Activated T-helper 2 cell treated with anti-CD3 and anti-CD28 coated beads, Interferon-gamma antibody, Interleukin-2, Interleukin-4, amounts not matched to agents 10 μg/mL and 5 μg/mL and 100 μg/mL, durations not matched to agents 14 hours and 24 hours and 36 hours (primary cell): ENCODE measurements at regions not wholly inside any gene's neighbourhood (a gene's known extent, or its start where the extent isn't known, plus 50 kb on each side); places are given as distances from the start of the nearest gene placed in this dataset.

Source experiments
- DNase-seq: peaks from one replicate; pipeline ENCODE4 v3.0.0; 2021; ENCODE audit warnings: low spot score
- H3K27ac Mint-ChIP-seq: one replicate; pipeline ENCODE4 v1.8.0; 2021; ENCODE audit warnings: mixed read lengths
- H3K27me3 Mint-ChIP-seq: one replicate; pipeline ENCODE4 v1.8.0; 2021; ENCODE audit warnings: low read depth, mixed read lengths
- H3K36me3 Mint-ChIP-seq: one replicate; pipeline ENCODE4 v1.8.0; 2021; ENCODE audit warnings: low read depth, mixed read lengths
- H3K4me1 Mint-ChIP-seq: one replicate; pipeline ENCODE4 v1.8.0; 2021; ENCODE audit warnings: low read depth, mixed read lengths
- H3K4me3 Mint-ChIP-seq: one replicate; pipeline ENCODE4 v1.8.0; 2021; ENCODE audit warnings: low read depth, mild to moderate bottlenecking, moderate library complexity, mixed read lengths
- H3K9me3 Mint-ChIP-seq: one replicate; pipeline ENCODE4 v1.8.0; 2021; ENCODE audit warnings: mixed read lengths
- intact Hi-C: fragments of 100-400 bp; cut with micrococcal nuclease; formaldehyde crosslinking; loops from one replicate; pipeline ENCODE4 v1.15.1; 2023

DNA sequence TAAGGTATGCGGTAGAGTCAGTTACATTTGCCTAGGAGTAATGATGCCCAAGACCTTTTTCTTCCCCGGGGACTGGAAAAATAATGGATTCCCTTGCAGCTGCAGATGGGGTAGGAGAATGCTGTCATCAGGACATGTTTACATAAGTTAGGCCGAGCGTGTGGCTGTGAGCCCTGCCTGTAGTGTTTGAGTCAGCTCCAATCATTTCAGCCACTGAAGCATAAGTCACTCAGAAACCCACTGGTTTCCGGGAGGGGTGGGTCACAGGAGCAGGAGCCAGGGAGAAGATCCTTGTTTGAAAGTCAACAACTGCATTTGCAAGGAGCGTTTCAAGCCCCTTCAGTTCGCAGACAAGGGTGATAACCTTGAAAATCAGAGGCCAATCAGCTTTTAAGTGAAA lies 562.3 kb downstream of the MCTP2 start:
- H3K27me3 Mint-ChIP-seq, result no peaks in the 10 kb centered on the region
- no peak for DNase-seq
- H3K4me3 Mint-ChIP-seq, result no peak overlapping the region
- no peak overlapping the region for H3K27ac Mint-ChIP-seq
- intact Hi-C loops, result no loop called here
- H3K4me1 Mint-ChIP-seq, result no peaks in the 10 kb centered on the region
- H3K9me3 Mint-ChIP-seq, result peaks cover 6% of the 10 kb centered on the region
- H3K36me3 Mint-ChIP-seq, result no peaks in the 10 kb centered on the region

DNA sequence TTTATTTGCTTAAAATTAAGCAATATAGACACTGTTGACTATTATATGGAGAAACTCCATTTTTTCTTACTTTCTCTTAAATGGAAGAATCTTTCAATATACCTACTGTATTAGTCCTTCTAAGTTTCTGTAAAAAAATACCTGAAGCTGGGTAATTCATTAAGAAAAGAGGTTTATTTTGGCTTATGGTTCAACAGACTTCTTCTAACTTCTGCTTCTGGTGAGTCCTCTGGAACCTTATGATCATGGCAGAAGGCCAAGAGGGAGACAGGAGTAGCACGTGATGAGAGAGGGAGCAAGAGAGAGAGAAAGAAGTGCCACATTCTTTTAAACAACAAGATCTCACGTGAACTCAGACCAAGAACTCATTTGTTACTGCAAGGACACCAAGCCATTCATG lies 573.3 kb downstream of the MCTP2 start:
- Mint-ChIP-seq H3K27ac (no peak overlapping the region), H3K4me3 (no peak overlapping the region), H3K9me3 (peaks cover 4% of the 10 kb centered on the region), H3K36me3 (no peaks in the 10 kb centered on the region), H3K4me1 (no peaks in the 10 kb centered on the region), H3K27me3 (no peaks in the 10 kb centered on the region)
- no peak for DNase-seq
- intact Hi-C loops, result no loop called here

DNA sequence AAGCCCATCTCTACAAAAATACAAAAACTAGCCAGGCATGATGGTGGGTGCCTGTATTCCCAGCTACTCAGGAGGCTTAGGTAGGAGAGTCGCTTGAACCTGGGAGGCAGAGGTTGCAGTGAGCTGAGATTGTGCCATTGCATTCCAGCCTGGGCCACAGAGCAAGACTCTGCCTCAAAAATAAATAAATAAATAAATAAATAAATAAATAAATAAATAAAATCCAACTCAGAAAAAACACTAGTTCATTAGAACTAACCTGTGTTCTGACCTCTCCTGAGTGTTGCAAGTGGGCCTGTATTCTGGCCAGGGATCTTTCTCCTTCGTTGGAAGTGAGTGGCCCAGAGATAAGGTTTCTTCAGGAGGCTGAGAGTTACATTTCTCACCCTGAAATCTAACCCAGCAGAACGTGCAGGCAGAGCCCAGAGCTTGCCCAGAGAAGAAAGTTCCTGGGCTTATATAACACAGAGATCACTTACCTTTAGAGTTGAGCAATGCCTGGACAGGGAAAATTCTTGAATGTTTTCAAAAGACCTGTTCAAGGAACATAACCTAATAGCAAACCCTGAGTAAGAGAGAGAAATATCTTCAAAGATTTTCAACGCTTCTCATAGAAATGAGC lies 583.9 kb downstream of the MCTP2 start:
- H3K4me1 Mint-ChIP-seq, result no peaks in the 10 kb centered on the region
- no peaks in the 10 kb centered on the region for H3K27me3 Mint-ChIP-seq

DNA sequence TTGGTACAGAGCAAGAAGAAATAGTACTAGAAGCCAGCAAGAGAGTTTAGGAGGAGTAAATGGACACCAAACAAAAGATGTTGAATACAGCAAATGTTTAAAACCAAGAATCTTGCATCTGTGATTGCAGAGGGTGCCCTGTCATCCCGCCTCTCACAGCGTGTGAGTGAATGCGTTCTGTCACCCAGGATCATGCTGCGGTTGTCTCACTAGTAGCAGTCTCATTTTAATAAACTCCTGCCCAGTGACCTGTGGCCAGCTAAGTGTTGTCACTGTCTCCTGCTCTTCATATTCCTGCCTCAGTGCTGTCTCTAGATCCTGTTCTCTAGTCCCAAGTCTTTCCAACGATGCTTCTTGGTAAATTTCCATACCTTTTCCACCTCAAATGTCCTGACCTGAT lies 584.6 kb downstream of the MCTP2 start:
- DNase-seq, result no peak
- no peak overlapping the region for H3K27ac Mint-ChIP-seq
- H3K4me1 Mint-ChIP-seq, result no peaks in the 10 kb centered on the region
- H3K27me3 Mint-ChIP-seq, result no peaks in the 10 kb centered on the region
- no peaks in the 10 kb centered on the region for H3K9me3 Mint-ChIP-seq
- intact Hi-C loops, result no loop called here
- H3K36me3 Mint-ChIP-seq, result no peaks in the 10 kb centered on the region
- no peak overlapping the region for H3K4me3 Mint-ChIP-seq

More for the DNA sequence above, 583.9 kb downstream of the MCTP2 start:
- Mint-ChIP-seq H3K9me3 (no peaks in the 10 kb centered on the region), H3K4me3 (no peak overlapping the region), H3K36me3 (no peaks in the 10 kb centered on the region), H3K27ac (no peak overlapping the region)
- intact Hi-C loops, result no loop called here
- DNase-seq, result no peak

DNA sequence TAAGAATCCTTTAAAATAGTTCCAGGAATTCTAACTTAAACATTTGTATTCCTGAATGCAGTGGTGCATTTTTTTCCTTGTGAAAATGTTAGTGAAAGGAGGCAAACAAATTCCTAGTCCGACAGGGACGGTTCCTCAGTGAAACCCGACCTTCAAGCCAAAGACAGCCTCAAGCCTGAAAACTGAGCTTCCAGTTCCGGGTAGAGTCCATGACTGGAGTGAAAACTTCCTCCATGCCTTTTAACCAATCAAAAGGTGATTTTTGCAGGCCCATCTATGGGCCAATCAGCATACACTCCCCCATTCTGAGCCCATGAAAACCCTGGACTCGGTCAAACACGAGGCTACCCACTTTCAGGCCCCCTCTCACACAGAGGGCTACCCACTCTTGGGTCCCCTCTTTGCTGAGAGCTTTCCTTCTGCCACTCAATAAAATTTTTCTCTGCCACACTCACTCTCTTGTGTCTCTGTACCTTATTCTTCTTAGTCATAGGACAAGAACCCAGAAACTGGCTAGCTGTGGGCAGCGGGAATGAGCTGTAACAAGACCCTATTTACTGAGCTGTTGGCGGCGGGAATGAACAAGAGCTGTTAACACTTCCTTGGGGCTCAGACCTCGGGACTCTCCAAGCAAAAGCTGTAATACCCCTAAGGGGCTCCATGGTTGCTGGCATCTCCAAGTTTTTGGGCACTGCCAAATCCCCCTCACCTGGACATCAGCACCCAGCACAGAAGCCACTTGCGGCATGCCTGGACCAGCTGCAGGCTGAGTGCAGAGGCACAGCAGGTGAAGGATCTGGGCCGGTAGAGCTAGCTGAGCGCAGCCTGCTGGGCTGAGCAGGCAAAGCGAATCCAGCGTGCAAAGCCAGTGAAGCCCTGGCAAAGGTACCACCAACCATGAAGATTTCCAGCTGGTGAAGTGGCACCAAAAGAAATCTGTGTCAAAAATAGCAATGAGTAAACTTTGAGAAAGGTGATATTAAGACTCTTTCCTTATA lies 598.8 kb downstream of the MCTP2 start:
- H3K9me3 Mint-ChIP-seq, result no peaks in the 10 kb centered on the region
- no peaks in the 10 kb centered on the region for H3K36me3 Mint-ChIP-seq
- DNase-seq, result no peak
- H3K4me3 Mint-ChIP-seq, result no peak overlapping the region
- no peaks in the 10 kb centered on the region for H3K27me3 Mint-ChIP-seq
- H3K27ac Mint-ChIP-seq, result no peak overlapping the region
- intact Hi-C loops, result no loop called here
- H3K4me1 Mint-ChIP-seq, result no peaks in the 10 kb centered on the region

DNA sequence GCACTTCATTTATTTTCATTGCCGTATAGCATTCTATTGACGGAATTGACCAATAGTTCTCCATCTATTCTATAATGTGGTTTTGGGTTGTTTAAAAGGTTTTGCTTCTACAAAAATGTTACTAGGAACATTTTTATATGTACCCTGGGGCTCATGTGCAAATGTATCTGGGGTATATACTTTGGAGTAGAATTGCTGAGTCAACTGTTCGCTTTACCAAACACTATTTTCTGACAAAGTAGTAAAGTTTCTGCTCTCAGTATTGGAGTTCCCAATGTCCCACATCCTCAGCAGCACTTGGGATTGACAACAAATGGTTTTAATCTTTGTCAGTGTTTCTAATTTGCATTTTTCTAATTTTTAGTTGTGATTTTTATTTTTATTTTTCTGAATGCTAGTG lies 602.6 kb downstream of the MCTP2 start:
- Mint-ChIP-seq H3K27me3 (no peaks in the 10 kb centered on the region), H3K27ac (no peak overlapping the region), H3K4me1 (no peaks in the 10 kb centered on the region)

DNA sequence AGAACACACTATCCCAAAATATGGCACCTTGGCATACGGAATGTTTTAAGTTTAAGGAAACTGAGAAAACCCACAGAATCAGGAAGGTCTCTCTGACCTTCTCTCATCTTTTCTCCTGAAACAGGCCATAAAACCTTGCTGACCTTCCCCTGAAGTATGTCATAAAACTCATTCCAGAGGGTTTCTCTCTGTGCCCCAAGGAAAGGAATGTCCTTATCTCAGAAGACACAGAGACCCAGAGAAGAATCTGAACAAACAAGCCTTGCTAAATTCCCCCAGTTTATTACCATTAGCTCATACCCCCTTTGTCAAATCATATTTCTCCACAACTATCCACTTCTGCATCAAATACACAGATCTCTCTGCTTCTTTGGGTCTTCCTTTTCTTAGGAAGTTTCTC lies 603.1 kb downstream of the MCTP2 start:
- no peak for DNase-seq

More for the DNA sequence above, 602.6 kb downstream of the MCTP2 start:
- Mint-ChIP-seq H3K36me3 (no peaks in the 10 kb centered on the region), H3K9me3 (no peaks in the 10 kb centered on the region), H3K4me3 (no peak overlapping the region)
- DNase-seq, result no peak
- intact Hi-C loops, result no loop called here

DNA sequence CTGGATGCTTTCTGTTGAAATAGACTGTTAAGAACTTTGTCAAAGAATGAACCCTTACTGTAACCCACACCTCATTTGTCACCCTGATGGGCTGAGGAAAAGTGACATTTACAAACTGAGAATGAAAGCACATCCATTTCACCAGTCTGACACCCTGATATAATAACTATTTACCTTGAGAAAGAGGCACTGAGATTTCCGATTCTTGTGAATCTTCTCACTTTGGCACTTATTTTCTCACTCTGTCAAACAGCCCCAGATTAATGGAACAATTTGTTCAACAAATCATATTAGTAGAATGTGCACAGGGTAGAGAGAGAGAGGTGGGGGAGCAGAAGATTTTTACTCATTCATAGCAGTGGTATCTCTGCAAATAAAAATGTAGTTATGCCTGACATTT lies 606.9 kb downstream of the MCTP2 start:
- no peaks in the 10 kb centered on the region for H3K9me3 Mint-ChIP-seq
- intact Hi-C loops, result no loop called here
- H3K27ac Mint-ChIP-seq, result no peak overlapping the region
- no peak overlapping the region for H3K4me3 Mint-ChIP-seq
- no peaks in the 10 kb centered on the region for H3K36me3 Mint-ChIP-seq
- no peak for DNase-seq
- H3K4me1 Mint-ChIP-seq, result no peaks in the 10 kb centered on the region
- H3K27me3 Mint-ChIP-seq, result peaks cover 6% of the 10 kb centered on the region

More for the DNA sequence above, 603.1 kb downstream of the MCTP2 start:
- no peak overlapping the region for H3K4me3 Mint-ChIP-seq
- H3K9me3 Mint-ChIP-seq, result no peaks in the 10 kb centered on the region
- H3K4me1 Mint-ChIP-seq, result no peaks in the 10 kb centered on the region
- intact Hi-C loops, result no loop called here
- no peaks in the 10 kb centered on the region for H3K27me3 Mint-ChIP-seq
- H3K27ac Mint-ChIP-seq, result no peak overlapping the region
- H3K36me3 Mint-ChIP-seq, result no peaks in the 10 kb centered on the region

DNA sequence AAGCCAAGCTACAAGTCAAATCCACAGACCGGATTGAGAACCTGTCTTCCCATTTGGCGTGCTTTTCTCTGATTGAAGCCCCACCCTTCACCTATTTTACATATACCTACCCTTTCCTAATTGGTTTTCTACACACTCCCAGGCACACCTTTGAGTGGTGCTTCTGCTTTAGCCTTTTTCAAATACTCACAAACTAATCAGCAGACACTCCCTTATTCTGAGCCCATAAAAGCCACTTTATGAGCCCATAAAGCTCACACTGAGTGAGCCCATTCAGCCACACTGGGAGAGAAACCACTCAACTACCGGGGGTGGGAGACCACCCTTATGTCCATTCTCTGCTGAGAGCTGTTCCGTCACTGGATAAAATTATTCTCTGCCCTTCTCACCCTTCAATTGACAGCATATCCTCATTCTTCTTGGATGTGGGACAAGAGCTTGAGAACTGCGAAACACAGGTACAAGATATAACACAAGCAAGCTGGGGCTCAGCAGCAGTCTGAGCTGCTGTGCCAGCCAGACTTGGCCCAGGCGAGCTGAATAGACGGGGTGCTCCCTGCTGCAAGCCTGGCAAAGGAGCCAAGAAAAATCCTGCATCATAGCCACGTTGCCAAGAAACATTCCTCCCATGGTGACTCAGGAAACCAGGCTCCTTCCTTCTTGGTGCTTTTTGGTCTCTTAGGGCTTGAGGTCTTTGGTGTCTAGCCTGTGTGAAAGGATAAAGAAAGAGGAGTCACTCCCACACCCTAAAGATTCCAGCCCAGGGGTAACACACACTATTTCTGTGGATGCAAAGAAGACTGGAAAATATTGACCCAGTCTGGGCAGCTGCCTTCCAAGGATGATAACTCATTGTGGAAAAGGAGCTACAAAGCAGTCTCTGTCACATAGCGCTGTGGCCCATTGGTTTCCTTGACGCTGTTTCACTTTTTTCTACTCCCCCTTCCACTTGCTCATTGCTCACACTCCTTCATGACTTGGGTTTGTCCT lies 609.7 kb downstream of the MCTP2 start:
- DNase-seq, result no peak
- intact Hi-C loops, result no loop called here
- Mint-ChIP-seq H3K4me3 (no peak overlapping the region), H3K36me3 (no peaks in the 10 kb centered on the region), H3K27ac (no peak overlapping the region), H3K4me1 (no peaks in the 10 kb centered on the region), H3K9me3 (no peaks in the 10 kb centered on the region), H3K27me3 (peaks cover 28% of the 10 kb centered on the region)

DNA sequence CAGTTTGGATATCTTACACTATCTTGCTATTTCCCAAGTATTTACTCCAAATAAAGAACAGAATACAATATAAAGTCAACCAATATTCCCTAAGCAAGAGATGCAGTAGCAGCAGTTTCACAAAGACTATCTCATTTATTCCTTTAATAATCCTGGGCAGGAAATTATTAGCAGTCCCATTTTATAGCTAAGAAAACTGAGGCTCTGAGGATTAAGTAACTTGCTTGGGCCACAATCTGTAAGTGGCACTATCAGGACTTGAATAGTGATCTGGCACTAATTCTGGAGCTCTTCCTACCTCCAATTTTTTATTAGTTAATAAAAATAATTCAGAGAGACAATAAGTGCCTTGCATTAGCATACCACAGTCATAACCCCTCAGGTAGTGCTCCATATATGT lies 611.7 kb downstream of the MCTP2 start:
- no peaks in the 10 kb centered on the region for H3K9me3 Mint-ChIP-seq
- DNase-seq, result no peak
- no peaks in the 10 kb centered on the region for H3K36me3 Mint-ChIP-seq
- intact Hi-C loops, result no loop called here
- H3K4me3 Mint-ChIP-seq, result no peak overlapping the region
- peaks cover 33% of the 10 kb centered on the region for H3K27me3 Mint-ChIP-seq
- no peaks in the 10 kb centered on the region for H3K4me1 Mint-ChIP-seq
- H3K27ac Mint-ChIP-seq, result no peak overlapping the region

DNA sequence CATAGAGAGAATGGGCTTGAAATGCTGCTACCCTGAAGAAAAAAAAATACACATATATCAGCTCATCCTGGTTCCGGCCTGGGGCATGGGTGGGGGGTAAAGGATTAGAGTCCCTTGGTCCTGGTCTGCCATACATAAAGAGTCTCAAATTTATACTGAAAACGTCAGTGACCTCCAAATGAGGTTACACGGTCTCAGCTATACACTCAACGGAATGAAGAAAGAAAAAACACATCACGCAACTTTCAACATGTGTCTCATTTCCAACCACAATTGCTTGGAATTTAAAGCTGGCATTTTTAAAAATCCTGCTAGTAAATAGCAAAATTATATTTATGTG lies 612.8 kb downstream of the MCTP2 start:
- H3K27ac Mint-ChIP-seq, result no peak overlapping the region
- H3K27me3 Mint-ChIP-seq, result peaks cover 33% of the 10 kb centered on the region
- no peaks in the 10 kb centered on the region for H3K9me3 Mint-ChIP-seq
- H3K36me3 Mint-ChIP-seq, result no peaks in the 10 kb centered on the region
- no peak for DNase-seq
- intact Hi-C loops, result no loop called here
- no peak overlapping the region for H3K4me3 Mint-ChIP-seq
- H3K4me1 Mint-ChIP-seq, result no peaks in the 10 kb centered on the region

DNA sequence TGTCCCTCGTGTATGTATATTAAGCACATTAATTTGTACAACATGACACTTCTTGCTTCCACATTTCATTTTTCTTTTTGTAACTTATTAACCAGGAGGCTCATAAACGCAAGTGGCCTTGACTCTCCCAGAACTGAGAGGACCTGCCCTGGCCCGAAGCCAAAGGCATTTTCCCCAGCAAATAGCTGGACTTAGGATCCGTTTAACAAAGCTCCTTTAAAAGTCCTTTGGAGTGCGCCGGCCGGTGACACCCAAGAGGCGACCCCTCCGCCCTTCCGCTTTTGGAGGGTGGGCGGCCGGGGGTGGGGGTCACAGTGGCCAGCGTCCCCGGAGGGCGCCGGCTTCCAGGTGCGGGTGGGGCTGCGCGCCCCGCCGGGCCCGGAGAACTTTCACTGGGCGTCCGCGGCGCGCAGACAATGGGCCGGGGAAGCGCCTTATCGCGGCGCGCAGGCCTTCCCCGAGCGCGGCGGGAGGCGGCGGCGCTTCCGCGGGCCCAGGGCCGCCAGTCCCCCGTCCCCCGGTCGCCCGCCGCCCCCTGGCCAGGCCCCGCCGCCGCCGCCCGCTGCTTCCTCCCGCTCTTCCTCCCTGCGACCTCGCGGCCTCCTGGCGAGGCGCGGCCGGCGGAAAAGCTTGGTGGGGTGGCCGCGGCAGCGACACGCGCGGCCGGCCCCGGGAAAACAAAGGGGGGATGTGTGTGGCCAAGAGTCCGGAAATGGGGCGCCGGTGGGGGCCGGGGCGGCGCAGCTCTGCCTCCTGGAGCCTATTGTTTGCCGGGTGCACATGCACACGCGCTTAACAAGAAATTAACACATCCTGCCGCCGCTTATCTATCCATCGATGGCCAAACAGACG lies 613.4 kb downstream of the MCTP2 start:
- H3K27me3 Mint-ChIP-seq, result peaks cover 33% of the 10 kb centered on the region
- H3K4me1 Mint-ChIP-seq, result no peaks in the 10 kb centered on the region
- H3K27ac Mint-ChIP-seq, result no peak overlapping the region
- no peak for DNase-seq
- no peak overlapping the region for H3K4me3 Mint-ChIP-seq
- no peaks in the 10 kb centered on the region for H3K36me3 Mint-ChIP-seq
- no peaks in the 10 kb centered on the region for H3K9me3 Mint-ChIP-seq
- intact Hi-C loops, result no loop called here
